ENCODE measurements at regions not wholly inside any gene's neighbourhood (a gene's known extent, or its start where the extent isn't known, plus 50 kb on each side); places are given as distances from the start of the nearest gene placed in this dataset.

DNA sequence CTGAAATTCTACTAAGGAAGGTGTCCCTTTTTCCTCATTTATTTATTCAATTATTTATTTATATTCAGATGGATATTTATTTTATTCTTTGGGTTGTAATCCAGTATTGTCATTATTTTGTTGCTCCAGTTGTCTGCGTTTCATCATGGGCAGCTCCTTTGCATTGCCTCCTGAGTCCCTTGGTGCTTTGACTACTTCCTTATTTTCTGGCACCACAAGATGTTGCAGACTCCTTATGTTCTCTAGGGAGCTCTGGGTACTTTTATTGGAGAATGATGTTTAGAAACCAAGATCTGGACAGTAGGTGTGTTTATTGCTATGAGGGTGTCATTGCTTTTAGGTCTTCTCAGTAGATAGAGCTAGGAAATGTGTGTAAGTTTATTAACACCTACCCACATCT lies 59.9 kb upstream of the ERRFI1 start:
- DNase-seq (ENCODE audit: low read depth in 2 of 2) = no peak

DNA sequence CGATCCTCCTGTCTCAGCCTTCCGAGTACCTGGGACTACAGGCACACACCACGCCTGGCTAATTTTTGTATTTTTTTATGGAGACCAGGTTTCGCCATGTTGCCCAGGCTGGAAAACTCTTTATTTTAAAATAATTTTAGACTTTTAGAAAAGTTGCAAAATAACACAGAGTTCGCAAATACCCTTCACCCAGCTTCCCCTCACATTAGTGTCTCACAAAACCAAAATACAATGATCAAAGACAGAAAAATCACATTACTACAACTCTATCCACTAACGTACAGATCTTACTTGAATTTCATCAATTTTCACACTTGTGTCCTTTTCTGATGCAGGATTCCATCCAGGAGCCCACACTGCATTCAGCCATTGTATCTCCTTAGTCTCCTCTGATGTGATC lies 58.8 kb upstream of the ERRFI1 start:
- DNase-seq (ENCODE audit: low read depth in 2 of 2) = no peak

DNA sequence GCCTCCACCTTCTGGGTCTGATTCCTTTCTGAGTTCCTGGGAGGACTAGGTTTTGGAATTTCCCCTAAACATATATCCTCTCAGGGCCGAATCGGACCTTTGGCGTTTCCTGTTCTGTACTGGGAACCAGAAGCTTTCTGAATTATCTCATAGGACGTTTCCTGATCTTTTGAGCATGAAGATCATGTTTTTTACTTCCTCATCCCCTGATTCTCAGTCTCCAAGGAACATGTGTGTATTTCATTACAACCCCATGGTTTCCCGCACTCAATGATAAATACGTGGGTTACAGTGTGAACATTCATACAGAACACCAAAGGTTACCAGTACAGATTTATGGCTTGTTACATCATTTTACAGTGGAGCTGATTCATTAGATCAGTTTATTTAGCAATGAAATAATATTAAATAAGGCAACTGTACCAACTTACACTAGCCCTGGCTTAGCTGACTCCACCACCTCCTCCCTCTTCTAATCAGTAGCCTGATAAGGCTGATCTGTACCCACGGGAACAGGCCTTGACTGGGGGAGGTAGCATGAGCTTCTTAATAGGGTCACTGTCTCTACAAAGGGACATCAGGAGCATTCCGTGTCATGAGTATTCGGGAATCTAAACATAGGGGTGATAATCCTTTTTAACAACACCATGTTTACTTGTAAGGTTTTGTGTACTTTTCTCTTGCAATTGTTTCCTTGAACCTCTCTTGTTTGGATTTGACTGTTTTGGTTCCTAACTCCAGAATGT lies 57.8 kb upstream of the ERRFI1 start:
- no peak for DNase-seq (ENCODE audit: low read depth in 2 of 2)

DNA sequence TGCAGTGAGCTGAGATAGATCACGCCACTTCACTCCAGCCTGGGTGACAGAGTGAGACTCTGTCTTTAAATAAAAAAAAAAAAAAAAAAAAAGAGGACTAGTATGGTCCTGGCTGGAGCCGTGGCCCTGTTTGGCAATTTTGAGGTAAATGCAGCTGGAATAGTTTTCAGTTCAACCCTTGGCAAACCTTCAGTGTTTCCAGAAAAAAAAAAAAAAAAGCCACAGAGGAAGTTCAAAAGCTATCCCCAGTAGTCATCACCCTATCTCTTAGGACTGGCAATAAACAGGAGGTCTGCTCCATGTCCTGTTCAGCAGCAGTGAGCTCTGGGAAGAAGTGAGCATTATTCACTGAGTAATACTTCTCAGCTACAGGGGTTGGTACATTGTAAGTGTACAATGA lies 56.8 kb upstream of the ERRFI1 start:
- DNase-seq (ENCODE audit: low read depth in 2 of 2) = no peak

DNA sequence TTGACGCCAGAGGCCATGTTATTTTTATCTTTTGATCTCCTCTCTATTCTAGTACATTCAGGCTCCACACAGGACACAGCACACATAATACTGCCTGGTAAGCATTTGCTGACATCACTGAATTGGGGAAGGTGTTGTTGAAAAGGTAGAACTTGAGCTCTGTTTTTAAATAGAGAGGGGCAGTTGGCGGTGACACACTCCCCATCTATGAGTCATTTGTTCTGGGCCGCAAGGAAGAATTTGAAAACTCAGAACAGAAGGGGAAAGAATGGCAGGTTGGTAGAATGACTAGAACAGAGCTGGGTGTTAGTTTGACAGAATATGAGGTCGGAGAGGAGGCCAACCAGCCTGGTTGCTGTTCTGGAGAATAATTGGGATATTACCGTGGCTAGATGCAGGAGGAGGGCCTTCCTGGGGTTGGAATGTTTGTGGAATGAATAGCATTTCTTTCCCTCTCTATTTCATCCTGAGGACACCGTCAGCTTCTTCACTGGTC lies 52.1 kb upstream of the ERRFI1 start:
- DNase-seq (ENCODE audit: low read depth in 2 of 2) = no peak

DNA sequence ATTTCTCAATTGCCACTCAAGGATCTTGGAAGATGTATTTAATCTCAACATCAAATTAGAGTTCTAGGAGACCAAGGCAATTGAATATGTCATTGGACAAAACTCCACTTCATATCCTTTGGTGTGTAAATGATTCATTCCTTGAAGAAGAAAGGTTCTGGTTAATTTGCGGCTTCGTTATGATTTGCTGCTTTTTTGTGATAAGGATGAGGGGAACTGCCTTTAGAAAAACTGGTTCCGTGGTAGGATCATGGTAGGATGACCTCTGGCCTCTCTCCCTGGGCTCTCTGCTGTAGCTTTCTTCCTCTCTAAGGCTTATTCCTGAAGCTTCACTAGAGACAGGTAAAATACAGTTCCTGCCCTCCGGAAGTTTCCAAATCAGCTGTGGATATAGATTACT lies 51.5 kb upstream of the ERRFI1 start:
- no peak for DNase-seq (ENCODE audit: low read depth in 2 of 2)

DNA sequence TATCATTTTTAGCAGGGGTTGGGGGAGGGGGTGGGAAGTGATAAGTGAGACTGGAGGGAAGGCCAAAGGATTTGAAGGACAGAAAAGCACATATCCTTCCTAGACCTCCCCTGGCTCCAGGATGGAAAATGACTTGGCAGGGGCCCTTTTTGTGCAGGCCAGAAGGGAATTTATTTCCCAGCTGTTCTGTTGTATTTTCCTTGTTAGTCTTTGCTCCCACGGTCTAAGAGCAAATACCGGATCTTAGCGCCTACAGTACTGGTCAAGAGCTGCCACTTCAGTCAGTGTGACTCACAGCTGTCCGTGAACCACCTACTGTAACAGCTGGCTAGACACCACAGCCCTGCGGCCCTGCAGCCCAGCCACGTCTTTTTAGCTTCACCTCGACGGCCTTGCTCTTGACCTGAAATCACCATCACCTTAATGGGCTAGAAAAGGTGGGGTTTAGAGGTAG lies 51.0 kb upstream of the ERRFI1 start:
- DNase-seq (ENCODE audit: low read depth in 2 of 2) = no peak

DNA sequence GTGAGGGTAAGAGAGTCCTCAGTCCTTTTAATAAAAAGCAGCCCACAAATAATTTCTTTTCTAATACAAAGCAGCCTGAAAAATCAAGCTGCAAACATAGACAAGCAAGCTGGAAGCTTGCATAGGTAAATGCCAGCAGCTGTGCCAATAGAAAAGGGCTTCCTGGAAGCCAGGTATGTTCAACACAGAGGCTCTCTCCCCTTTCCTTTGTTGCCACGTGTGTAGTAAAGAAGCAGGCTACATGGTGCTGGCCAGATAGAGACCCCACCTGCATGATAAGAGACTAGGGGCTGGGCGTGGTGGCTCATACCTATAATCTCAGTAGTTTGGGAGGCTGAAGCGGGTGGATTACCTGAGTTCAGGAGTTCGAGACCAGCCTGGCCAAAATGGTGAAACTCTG lies 50.1 kb upstream of the ERRFI1 start:
- no peak for DNase-seq (ENCODE audit: low read depth in 2 of 2)

Data from stimulated activated CD4-positive, alpha-beta T cell treated with anti-CD3 and anti-CD28 coated beads, Interleukin-1b, Interleukin-23, amount 100 ng/mL, for 1 hour (primary cell).